NCI-H69 (cell line): ENCODE measurements at regions not wholly inside any gene's neighbourhood (a gene's known extent, or its start where the extent isn't known, plus 50 kb on each side); places are given as distances from the start of the nearest gene placed in this dataset.

Experiments
- DNase-seq: peaks from one replicate; lab custom pipeline; 2025; lab: John Stamatoyannopoulos, UW

- DNase-seq: no peak
Measured at GRCh38 chr10:117424883-117425649, 49.8 kb upstream of the PDZD8 start.
